Erythroblast (primary cell): ENCODE measurements at regions not wholly inside any gene's neighbourhood (a gene's known extent, or its start where the extent isn't known, plus 50 kb on each side); places are given as distances from the start of the nearest gene placed in this dataset.

Source experiments
- GATA1 ChIP-seq: IDR thresholded peaks from 2 replicates; pipeline ENCODE4 v1.6.1; 2011; ENCODE audit warnings: low read depth, mild to moderate bottlenecking, control low read depth, low read length, moderate library complexity
- POLR2A ChIP-seq: IDR thresholded peaks from 2 replicates; pipeline ENCODE4 v1.6.1; 2011; ENCODE audit warnings: mild to moderate bottlenecking, low read length

DNA sequence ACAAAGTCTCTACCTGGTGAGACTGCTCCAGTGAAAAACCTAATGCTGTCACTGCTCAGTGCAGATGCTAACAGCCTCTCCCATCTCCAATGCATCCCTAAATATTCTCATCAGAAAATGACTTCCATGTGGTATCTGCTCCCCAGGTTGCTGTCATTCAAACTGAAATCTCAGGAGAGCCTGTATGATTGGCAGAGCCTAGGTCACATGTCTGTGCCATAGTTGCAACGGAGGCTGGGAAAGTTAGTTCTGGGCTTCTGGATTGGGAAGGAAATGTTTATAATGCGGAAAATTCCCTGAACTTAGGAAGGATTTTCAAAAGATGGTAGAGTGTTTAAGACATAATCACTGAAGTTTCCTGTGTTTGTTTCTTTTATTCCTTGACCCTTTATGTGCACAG, 206.4 kb upstream of the ZKSCAN2 start:
- no peak for TF ChIP-seq POLR2A
- no peak for TF ChIP-seq GATA1
